OCI-LY1 (cell line): ENCODE measurements at regions not wholly inside any gene's neighbourhood (a gene's known extent, or its start where the extent isn't known, plus 50 kb on each side); places are given as distances from the start of the nearest gene placed in this dataset.

Experiments used
- EZH2 ChIP-seq: fragments of 200-600 bp; sonication (generic), shearing (Covaris generic); IDR thresholded peaks from 2 replicates; pipeline ENCODE4 v1.8.0; 2017; ENCODE audit warnings: borderline replicate concordance, mixed run types, mild to moderate bottlenecking, antibody characterized with exemption, low read length, moderate library complexity, mixed read lengths
- TF ChIP-seq, protein P1 (sequence below): fragments of 200-600 bp; sonication (generic), shearing (Covaris generic); IDR thresholded peaks from 2 replicates; pipeline ENCODE4 v1.5.1; 2017; ENCODE audit warnings: mild to moderate bottlenecking, antibody characterized with exemption, low read length, moderate library complexity, mixed read lengths

DNA sequence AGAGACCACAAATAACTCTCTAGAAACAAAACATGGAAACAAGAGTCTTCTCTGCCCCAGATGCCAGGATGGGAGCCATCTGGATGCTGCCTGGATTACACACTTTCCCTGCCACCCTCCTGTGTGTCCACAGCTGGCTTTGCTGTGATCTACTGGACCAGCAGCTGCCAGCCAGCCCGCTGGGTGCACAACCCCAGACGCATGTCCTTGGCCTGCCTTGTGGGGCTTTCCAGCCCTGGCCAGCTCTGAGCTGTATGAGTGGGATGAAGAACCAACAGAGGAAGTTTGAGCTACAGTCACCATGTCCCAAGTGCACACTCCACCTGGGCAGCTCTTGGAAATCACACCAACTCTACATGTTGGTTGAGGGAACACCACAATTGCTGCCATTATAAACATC, 57.0 kb upstream of the TNRC6C start:
- TF ChIP-seq, protein P1, sequence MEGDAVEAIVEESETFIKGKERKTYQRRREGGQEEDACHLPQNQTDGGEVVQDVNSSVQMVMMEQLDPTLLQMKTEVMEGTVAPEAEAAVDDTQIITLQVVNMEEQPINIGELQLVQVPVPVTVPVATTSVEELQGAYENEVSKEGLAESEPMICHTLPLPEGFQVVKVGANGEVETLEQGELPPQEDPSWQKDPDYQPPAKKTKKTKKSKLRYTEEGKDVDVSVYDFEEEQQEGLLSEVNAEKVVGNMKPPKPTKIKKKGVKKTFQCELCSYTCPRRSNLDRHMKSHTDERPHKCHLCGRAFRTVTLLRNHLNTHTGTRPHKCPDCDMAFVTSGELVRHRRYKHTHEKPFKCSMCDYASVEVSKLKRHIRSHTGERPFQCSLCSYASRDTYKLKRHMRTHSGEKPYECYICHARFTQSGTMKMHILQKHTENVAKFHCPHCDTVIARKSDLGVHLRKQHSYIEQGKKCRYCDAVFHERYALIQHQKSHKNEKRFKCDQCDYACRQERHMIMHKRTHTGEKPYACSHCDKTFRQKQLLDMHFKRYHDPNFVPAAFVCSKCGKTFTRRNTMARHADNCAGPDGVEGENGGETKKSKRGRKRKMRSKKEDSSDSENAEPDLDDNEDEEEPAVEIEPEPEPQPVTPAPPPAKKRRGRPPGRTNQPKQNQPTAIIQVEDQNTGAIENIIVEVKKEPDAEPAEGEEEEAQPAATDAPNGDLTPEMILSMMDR, result no peak
- TF ChIP-seq EZH2, result no peak
